Smooth muscle cell (in vitro differentiated cells): ENCODE measurements at regions not wholly inside any gene's neighbourhood (a gene's known extent, or its start where the extent isn't known, plus 50 kb on each side); places are given as distances from the start of the nearest gene placed in this dataset.

Experiments used
- DNase-seq: peaks from one replicate; lab custom pipeline; 2025; ENCODE audit not compliant: unreplicated experiment; lab: John Stamatoyannopoulos, UW
- H2AFZ ChIP-seq: fragments of 200-600 bp; sonication (generic); 2 replicates; pipeline ENCODE4 v1.6.0; 2016; ENCODE audit warnings: antibody characterized with exemption, low read depth, mild to moderate bottlenecking
- H3F3A ChIP-seq: fragments of 200-600 bp; sonication (generic); 2 replicates; pipeline ENCODE4 v1.6.0; 2017; ENCODE audit warnings: antibody characterized with exemption, low read depth
- H3K27ac ChIP-seq: fragments of 200-600 bp; sonication (generic); 2 replicates; pipeline ENCODE4 v1.5.1; 2016; ENCODE audit warnings: low read depth, mild to moderate bottlenecking
- H3K27me3 ChIP-seq: fragments of 200-600 bp; sonication (generic); 2 replicates; pipeline ENCODE4 v1.6.1; 2016; ENCODE audit warnings: low read depth, mild to moderate bottlenecking
- H3K36me3 ChIP-seq: fragments of 200-600 bp; sonication (generic); 2 replicates; pipeline ENCODE4 v1.5.1; 2016; ENCODE audit warnings: low read depth
- H3K4me1 ChIP-seq: fragments of 200-600 bp; sonication (generic); 2 replicates; pipeline ENCODE4 v1.5.1; 2016; ENCODE audit warnings: low read depth
- H3K4me2 ChIP-seq: fragments of 200-600 bp; sonication (generic); 2 replicates; pipeline ENCODE4 v1.6.0; 2016; ENCODE audit warnings: mild to moderate bottlenecking
- H3K4me3 ChIP-seq: fragments of 200-600 bp; sonication (generic); 2 replicates; pipeline ENCODE4 v1.5.1; 2016; ENCODE audit warnings: mild to moderate bottlenecking
- H3K79me2 ChIP-seq: fragments of 200-600 bp; sonication (generic); 2 replicates; pipeline ENCODE4 v1.6.0; 2016; ENCODE audit warnings: low read depth, mild to moderate bottlenecking
- H3K9ac ChIP-seq: fragments of 200-600 bp; sonication (generic); 2 replicates; pipeline ENCODE4 v1.6.0; 2016; ENCODE audit warnings: low read depth
- H3K9me3 ChIP-seq: fragments of 200-600 bp; sonication (generic); replicated peaks from 2 replicates; pipeline ENCODE4 v1.5.1; 2016; ENCODE audit warnings: low read depth
- H4K20me1 ChIP-seq: fragments of 200-600 bp; sonication (generic); 2 replicates; pipeline ENCODE4 v1.6.0; 2016; ENCODE audit warnings: low read depth
- CTCF ChIP-seq: fragments of 200-600 bp; sonication (generic); IDR thresholded peaks from 2 replicates; pipeline ENCODE4 v1.5.1; 2017; ENCODE audit warnings: borderline replicate concordance, mild to moderate bottlenecking, antibody characterized with exemption; ENCODE audit not compliant: insufficient read depth, poor library complexity, severe bottlenecking
- WGBS: methylation state at CpG from one replicate; pipeline ENCODE4 v1.1.7; 2016; ENCODE audit warnings: low lambda C conversion rate; 5-methylcytosine and 5-hydroxymethylcytosine counted together

- no peaks in the 10 kb centered on the region for H3K79me2 ChIP-seq
- no peaks in the 10 kb centered on the region for H3K27me3 ChIP-seq
- H2AFZ ChIP-seq, result no peak overlapping the region
- no peak overlapping the region for H3K9ac ChIP-seq
- no peaks in the 10 kb centered on the region for H3K9me3 ChIP-seq
- DNase-seq, result no peak
- H4K20me1 ChIP-seq, result no peaks in the 10 kb centered on the region
- no peak overlapping the region for H3K4me2 ChIP-seq
- H3K4me1 ChIP-seq, result no peaks in the 10 kb centered on the region
- no peaks in the 10 kb centered on the region for H3F3A ChIP-seq
- no peaks in the 10 kb centered on the region for H3K36me3 ChIP-seq
- TF ChIP-seq CTCF, result no peak
- H3K4me3 ChIP-seq, result no peak overlapping the region
- no peak overlapping the region for H3K27ac ChIP-seq
- 92% methylated on average over 5 of the region's 5 CpGs for WGBS
These were observed 153.8 kb upstream of the ZBED5 start for GRCh38 chr11:11011617-11012016.

- no peaks in the 10 kb centered on the region for H3K36me3 ChIP-seq
- no peaks in the 10 kb centered on the region for H3K27me3 ChIP-seq
- DNase-seq, result no peak
- 6% methylated on average over 8 of the region's 8 CpGs for WGBS
- no peaks in the 10 kb centered on the region for H3K9me3 ChIP-seq
- H3K4me3 ChIP-seq, result no peak overlapping the region
- peak; percentile 40 for TF ChIP-seq CTCF
- H3K9ac ChIP-seq, result no peak overlapping the region
- H3K79me2 ChIP-seq, result no peaks in the 10 kb centered on the region
- peak overlapping the region; percentile 80 for H2AFZ ChIP-seq
- H3K27ac ChIP-seq, result no peak overlapping the region
- H4K20me1 ChIP-seq, result no peaks in the 10 kb centered on the region
- no peaks in the 10 kb centered on the region for H3K4me1 ChIP-seq
- peak overlapping the region; percentile 74 for H3K4me2 ChIP-seq
- H3F3A ChIP-seq, result no peaks in the 10 kb centered on the region
These were observed 152.8 kb upstream of the ZBED5 start for GRCh38 chr11:11010624-11011127.

GRCh38 chr11:11009179-11009578, 151.3 kb upstream of the ZBED5 start:
- Histone ChIP-seq H3K27ac (no peak overlapping the region), H3K4me1 (no peaks in the 10 kb centered on the region), H3K4me2 (no peak overlapping the region), H3K9ac (no peak overlapping the region), H3K4me3 (no peak overlapping the region), H3K36me3 (no peaks in the 10 kb centered on the region), H3F3A (no peaks in the 10 kb centered on the region), H3K79me2 (no peaks in the 10 kb centered on the region), H3K27me3 (no peaks in the 10 kb centered on the region), H4K20me1 (no peaks in the 10 kb centered on the region), H2AFZ (no peak overlapping the region), H3K9me3 (no peaks in the 10 kb centered on the region)
- WGBS, result 57% methylated on average over 4 of the region's 4 CpGs
- no peak for TF ChIP-seq CTCF
- DNase-seq, result no peak

- no peak overlapping the region for H3K4me2 ChIP-seq
- H3K27ac ChIP-seq, result no peak overlapping the region
- H3K4me1 ChIP-seq, result no peaks in the 10 kb centered on the region
- 72% methylated on average over 1 of the region's 1 CpG for WGBS
- DNase-seq, result no peak
- no peaks in the 10 kb centered on the region for H3K27me3 ChIP-seq
- no peak for TF ChIP-seq CTCF
- H2AFZ ChIP-seq, result no peak overlapping the region
- H3K79me2 ChIP-seq, result no peaks in the 10 kb centered on the region
- no peaks in the 10 kb centered on the region for H3K9me3 ChIP-seq
- no peak overlapping the region for H3K4me3 ChIP-seq
- H3F3A ChIP-seq, result no peaks in the 10 kb centered on the region
- no peaks in the 10 kb centered on the region for H4K20me1 ChIP-seq
- H3K9ac ChIP-seq, result no peak overlapping the region
- no peaks in the 10 kb centered on the region for H3K36me3 ChIP-seq
These were observed 146.2 kb upstream of the ZBED5 start for GRCh38 chr11:11004069-11004468.
